ENCODE measurements at regions not wholly inside any gene's neighbourhood (a gene's known extent, or its start where the extent isn't known, plus 50 kb on each side); places are given as distances from the start of the nearest gene placed in this dataset.

GRCh38 chr9:109976303-109976702, 196.3 kb downstream of the PALM2AKAP2 start:
- TF ChIP-seq CTCF (IDR thresholded peaks at IDR 0.05; ENCODE audit: control insufficient read depth, extremely low read depth, insufficient read depth), result no peak
- no peak overlapping the region for H3K4me3 ChIP-seq (ENCODE audit: low read depth, low read length)
- DNase-seq (ENCODE audit: low read depth), result no peak

GRCh38 chr9:109977521-109977920, 197.5 kb downstream of the PALM2AKAP2 start:
- TF ChIP-seq CTCF (IDR thresholded peaks at IDR 0.05; ENCODE audit: control insufficient read depth, extremely low read depth, insufficient read depth), result no peak
- no peak overlapping the region for H3K4me3 ChIP-seq (ENCODE audit: low read depth, low read length)
- no peak for DNase-seq (ENCODE audit: low read depth)

GRCh38 chr9:109981091-109981490, 201.1 kb downstream of the PALM2AKAP2 start:
- DNase-seq (ENCODE audit: low read depth), result no peak
- no peak for TF ChIP-seq CTCF (IDR thresholded peaks at IDR 0.05; ENCODE audit: control insufficient read depth, extremely low read depth, insufficient read depth)
- no peak overlapping the region for H3K4me3 ChIP-seq (ENCODE audit: low read depth, low read length)

GRCh38 chr9:109986521-109986991, 206.6 kb downstream of the PALM2AKAP2 start:
- no peak overlapping the region for H3K4me3 ChIP-seq (ENCODE audit: low read depth, low read length)
- DNase-seq (ENCODE audit: low read depth), result no peak
- no peak for TF ChIP-seq CTCF (IDR thresholded peaks at IDR 0.05; ENCODE audit: control insufficient read depth, extremely low read depth, insufficient read depth)

GRCh38 chr9:109989296-109989695, 209.3 kb downstream of the PALM2AKAP2 start:
- DNase-seq (ENCODE audit: low read depth), result no peak
- H3K4me3 ChIP-seq (ENCODE audit: low read depth, low read length), result no peak overlapping the region
- no peak for TF ChIP-seq CTCF (IDR thresholded peaks at IDR 0.05; ENCODE audit: control insufficient read depth, extremely low read depth, insufficient read depth)

- no peak overlapping the region for H3K4me3 ChIP-seq (ENCODE audit: low read depth, low read length)
- DNase-seq (ENCODE audit: low read depth), result no peak
- no peak for TF ChIP-seq CTCF (IDR thresholded peaks at IDR 0.05; ENCODE audit: control insufficient read depth, extremely low read depth, insufficient read depth)
These were observed 210.5 kb downstream of the PALM2AKAP2 start for GRCh38 chr9:109990541-109990940.

- no peak for DNase-seq (ENCODE audit: low read depth)
- TF ChIP-seq CTCF (IDR thresholded peaks at IDR 0.05; ENCODE audit: control insufficient read depth, extremely low read depth, insufficient read depth), result no peak
- no peak overlapping the region for H3K4me3 ChIP-seq (ENCODE audit: low read depth, low read length)
These were observed 212.3 kb downstream of the PALM2AKAP2 start for GRCh38 chr9:109992293-109992692.

All from LNCaP clone FGC (cell line).